Cardiac muscle cell (in vitro differentiated cells and primary cell): ENCODE measurements at regions not wholly inside any gene's neighbourhood (a gene's known extent, or its start where the extent isn't known, plus 50 kb on each side); places are given as distances from the start of the nearest gene placed in this dataset.

Source experiments
- DNase-seq, 2 donors: peaks; one replicate each; pipeline versions ENCODE4 v3.0.0 to v3.0.0-alpha.2; 2010 to 2017; ENCODE audit warnings: low read depth in 1 of 2, low spot score in 1 of 2
- H3K27ac ChIP-seq: fragments of 200-600 bp; sonication (generic); 2 replicates; pipeline ENCODE4 v1.5.1; 2016
- H3K27me3 ChIP-seq: fragments of 200-600 bp; sonication (generic); 2 replicates; pipeline ENCODE4 v1.6.0; 2016; ENCODE audit warnings: control low read depth
- H3K36me3 ChIP-seq: fragments of 200-600 bp; sonication (generic); 2 replicates; pipeline ENCODE4 v1.5.1; 2016; ENCODE audit warnings: control low read depth
- H3K4me1 ChIP-seq: fragments of 200-600 bp; sonication (generic); 2 replicates; pipeline ENCODE4 v1.8.1; 2017; ENCODE audit warnings: low read depth, mild to moderate bottlenecking, mixed run types
- H3K4me3 ChIP-seq: fragments of 200-600 bp; sonication (generic); 2 replicates; pipeline ENCODE4 v1.5.1; 2016; ENCODE audit warnings: mild to moderate bottlenecking
- H3K9me3 ChIP-seq: fragments of 200-600 bp; sonication (generic); 2 replicates; pipeline ENCODE4 v1.5.1; 2017; ENCODE audit warnings: low read depth, mild to moderate bottlenecking, control low read depth
- TF ChIP-seq, protein P1 (sequence below): IDR thresholded peaks from 2 replicates; pipeline ENCODE4 v1.5.1; 2012; ENCODE audit warnings: low read depth, mild to moderate bottlenecking, low read length

- H3K9me3 ChIP-seq, result no peaks in the 10 kb centered on the region
- DNase-seq, result peak in 1 of 2 donors; percentile 56
- TF ChIP-seq, protein P1, sequence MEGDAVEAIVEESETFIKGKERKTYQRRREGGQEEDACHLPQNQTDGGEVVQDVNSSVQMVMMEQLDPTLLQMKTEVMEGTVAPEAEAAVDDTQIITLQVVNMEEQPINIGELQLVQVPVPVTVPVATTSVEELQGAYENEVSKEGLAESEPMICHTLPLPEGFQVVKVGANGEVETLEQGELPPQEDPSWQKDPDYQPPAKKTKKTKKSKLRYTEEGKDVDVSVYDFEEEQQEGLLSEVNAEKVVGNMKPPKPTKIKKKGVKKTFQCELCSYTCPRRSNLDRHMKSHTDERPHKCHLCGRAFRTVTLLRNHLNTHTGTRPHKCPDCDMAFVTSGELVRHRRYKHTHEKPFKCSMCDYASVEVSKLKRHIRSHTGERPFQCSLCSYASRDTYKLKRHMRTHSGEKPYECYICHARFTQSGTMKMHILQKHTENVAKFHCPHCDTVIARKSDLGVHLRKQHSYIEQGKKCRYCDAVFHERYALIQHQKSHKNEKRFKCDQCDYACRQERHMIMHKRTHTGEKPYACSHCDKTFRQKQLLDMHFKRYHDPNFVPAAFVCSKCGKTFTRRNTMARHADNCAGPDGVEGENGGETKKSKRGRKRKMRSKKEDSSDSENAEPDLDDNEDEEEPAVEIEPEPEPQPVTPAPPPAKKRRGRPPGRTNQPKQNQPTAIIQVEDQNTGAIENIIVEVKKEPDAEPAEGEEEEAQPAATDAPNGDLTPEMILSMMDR, result no peak
- H3K27me3 ChIP-seq, result no peaks in the 10 kb centered on the region
- H3K4me3 ChIP-seq, result no peak overlapping the region
- H3K27ac ChIP-seq, result no peak overlapping the region
- H3K36me3 ChIP-seq, result no peaks in the 10 kb centered on the region
- H3K4me1 ChIP-seq, result no peaks in the 10 kb centered on the region
Observed at GRCh38 chr7:131959106-131959812, 402.8 kb upstream of the PODXL start.

- H3K9me3 ChIP-seq, result no peaks in the 10 kb centered on the region
- H3K36me3 ChIP-seq, result no peaks in the 10 kb centered on the region
- DNase-seq, result no peak
- no peak overlapping the region for H3K4me3 ChIP-seq
- TF ChIP-seq, protein P1, result no peak
- H3K4me1 ChIP-seq, result no peaks in the 10 kb centered on the region
- no peak overlapping the region for H3K27ac ChIP-seq
- no peaks in the 10 kb centered on the region for H3K27me3 ChIP-seq
Observed at GRCh38 chr7:131957338-131958020, 401.1 kb upstream of the PODXL start.

DNA sequence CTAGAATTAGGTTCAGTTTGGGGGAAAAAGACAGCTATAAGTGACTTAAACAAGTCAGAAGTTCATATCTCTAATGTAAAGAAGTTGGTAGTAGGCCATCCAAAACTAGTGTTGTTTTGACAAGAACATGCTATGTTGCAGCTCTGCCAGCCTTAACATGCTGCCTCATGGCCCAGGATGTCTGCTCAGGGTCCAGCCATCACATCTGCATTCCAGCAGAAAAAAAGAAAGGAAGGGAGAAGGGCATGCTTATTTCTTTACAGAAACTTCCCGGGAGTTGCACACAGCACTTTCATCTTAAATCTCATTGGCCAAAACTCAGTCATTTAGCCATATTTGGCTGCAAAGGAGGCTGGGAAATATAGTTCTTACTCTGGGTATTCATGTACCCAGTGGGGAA lies 400.4 kb upstream of the PODXL start:
- H3K4me3 ChIP-seq, result no peak overlapping the region
- H3K9me3 ChIP-seq, result no peaks in the 10 kb centered on the region
- H3K27me3 ChIP-seq, result no peaks in the 10 kb centered on the region
- no peaks in the 10 kb centered on the region for H3K4me1 ChIP-seq
- no peak overlapping the region for H3K27ac ChIP-seq
- TF ChIP-seq, protein P1, result no peak
- H3K36me3 ChIP-seq, result no peaks in the 10 kb centered on the region
- DNase-seq, result no peak

GRCh38 chr7:131955679-131956078 lies 399.3 kb upstream of the PODXL start:
- Histone ChIP-seq H3K4me1 (no peaks in the 10 kb centered on the region), H3K9me3 (no peaks in the 10 kb centered on the region), H3K27ac (no peak overlapping the region), H3K4me3 (no peak overlapping the region), H3K27me3 (no peaks in the 10 kb centered on the region), H3K36me3 (no peaks in the 10 kb centered on the region)
- DNase-seq, result no peak
- TF ChIP-seq, protein P1, result no peak

DNA sequence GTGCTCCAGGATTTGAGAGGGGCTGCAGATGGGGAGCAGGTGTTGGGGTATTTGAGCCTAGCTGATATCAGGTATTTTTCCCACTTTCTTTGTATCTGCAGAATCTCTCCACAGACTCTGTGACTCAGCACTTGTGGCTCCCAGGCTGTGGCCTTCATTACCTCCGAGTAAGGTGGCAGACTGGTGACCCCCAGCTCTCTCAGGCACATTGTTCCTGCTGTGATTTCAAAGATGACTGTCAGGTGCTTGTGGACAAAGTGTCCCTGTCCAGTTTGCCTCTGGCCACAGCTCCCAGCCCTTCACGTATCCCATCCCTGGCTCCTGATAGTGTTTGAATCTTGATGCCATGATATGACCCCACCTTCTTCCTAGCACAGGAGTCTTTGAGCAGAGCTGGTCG lies 396.8 kb upstream of the PODXL start:
- Histone ChIP-seq H3K4me3 (no peak overlapping the region), H3K27me3 (no peaks in the 10 kb centered on the region), H3K9me3 (no peaks in the 10 kb centered on the region), H3K36me3 (no peaks in the 10 kb centered on the region), H3K27ac (no peak overlapping the region), H3K4me1 (peaks cover 2% of the 10 kb centered on the region)
- TF ChIP-seq, protein P1, result no peak
- DNase-seq, result no peak
